Neural progenitor cell (in vitro differentiated cells): ENCODE measurements at regions not wholly inside any gene's neighbourhood (a gene's known extent, or its start where the extent isn't known, plus 50 kb on each side); places are given as distances from the start of the nearest gene placed in this dataset.

Experiments
- DNase-seq: peaks from one replicate; pipeline ENCODE4 v3.0.0-alpha.2; 2016; ENCODE audit warnings: low spot score
- H2AFZ ChIP-seq: fragments of 200-600 bp; sonication (generic); replicated peaks from 2 replicates; pipeline ENCODE4 v1.6.1; 2016; ENCODE audit warnings: antibody characterized with exemption
- H3F3A ChIP-seq: fragments of 200-600 bp; sonication (generic); 2 replicates; pipeline ENCODE4 v1.6.1; 2016; ENCODE audit warnings: antibody characterized with exemption, low read depth
- H3K27ac ChIP-seq: fragments of 200-600 bp; sonication (generic); 2 replicates; pipeline ENCODE4 v1.5.1; 2016; ENCODE audit warnings: mild to moderate bottlenecking
- H3K27me3 ChIP-seq: fragments of 200-600 bp; sonication (generic); 2 replicates; pipeline ENCODE4 v1.6.1; 2016; ENCODE audit warnings: mild to moderate bottlenecking, moderate library complexity
- H3K36me3 ChIP-seq: fragments of 200-600 bp; sonication (generic); 2 replicates; pipeline ENCODE4 v1.5.1; 2016
- H3K4me1 ChIP-seq: fragments of 200-600 bp; sonication (generic); 2 replicates; pipeline ENCODE4 v1.6.1; 2016; ENCODE audit warnings: mixed run types
- H3K4me2 ChIP-seq: fragments of 200-600 bp; sonication (generic); 2 replicates; pipeline ENCODE4 v1.6.1; 2016
- H3K4me3 ChIP-seq: fragments of 200-600 bp; sonication (generic); 2 replicates; pipeline ENCODE4 v1.5.1; 2016
- H3K79me2 ChIP-seq: fragments of 200-600 bp; sonication (generic); 2 replicates; pipeline ENCODE4 v1.6.1; 2016; ENCODE audit warnings: low read depth
- H3K9ac ChIP-seq: fragments of 200-600 bp; sonication (generic); 2 replicates; pipeline ENCODE4 v1.6.1; 2016
- H3K9me3 ChIP-seq: fragments of 200-600 bp; sonication (generic); 2 replicates; pipeline ENCODE4 v1.5.1; 2016; ENCODE audit warnings: low read depth
- H4K20me1 ChIP-seq: fragments of 200-600 bp; sonication (generic); 2 replicates; pipeline ENCODE4 v1.6.1; 2016; ENCODE audit warnings: low read depth
- H3K27ac Mint-ChIP-seq: 3 replicates; pipeline ENCODE4 v1.8.0; 2021; ENCODE audit warnings: mixed read lengths
- H3K27me3 Mint-ChIP-seq: 2 replicates; pipeline ENCODE4 v1.8.0; 2022; ENCODE audit warnings: low read depth, mild to moderate bottlenecking, inconsistent platforms, moderate library complexity, mixed read lengths; ENCODE audit not compliant: insufficient read depth
- H3K36me3 Mint-ChIP-seq: 3 replicates; pipeline ENCODE4 v1.8.0; 2021; ENCODE audit warnings: mixed read lengths
- H3K4me1 Mint-ChIP-seq: 3 replicates; pipeline ENCODE4 v1.8.0; 2021; ENCODE audit warnings: mixed read lengths
- H3K4me3 Mint-ChIP-seq: 3 replicates; pipeline ENCODE4 v1.8.0; 2021; ENCODE audit warnings: mild to moderate bottlenecking, moderate library complexity, mixed read lengths
- H3K9me3 Mint-ChIP-seq: 3 replicates; pipeline ENCODE4 v1.8.0; 2020; ENCODE audit warnings: mixed read lengths
- EZH2 ChIP-seq: fragments of 200-600 bp; sonication (generic); IDR thresholded peaks from 2 replicates; pipeline ENCODE4 v1.6.1; 2017; ENCODE audit warnings: antibody characterized with exemption, mild to moderate bottlenecking, moderate library complexity
- EZH2phosphoT487 ChIP-seq: fragments of 200-600 bp; sonication (generic); IDR thresholded peaks from 2 replicates; pipeline ENCODE4 v1.6.1; 2017; ENCODE audit warnings: antibody characterized with exemption
- TF ChIP-seq, protein P1 (sequence below): fragments of 200-600 bp; sonication (generic); IDR thresholded peaks from 2 replicates; pipeline ENCODE4 v1.5.1; 2017; ENCODE audit warnings: antibody characterized with exemption, mild to moderate bottlenecking

- Histone ChIP-seq H3F3A (no peaks in the 10 kb centered on the region), H3K9ac (no peak overlapping the region), H3K79me2 (no peaks in the 10 kb centered on the region), H3K4me3 (no peak overlapping the region), H2AFZ (no peak overlapping the region), H3K27me3 (no peaks in the 10 kb centered on the region), H3K9me3 (no peaks in the 10 kb centered on the region), H4K20me1 (no peaks in the 10 kb centered on the region), H3K4me2 (no peak overlapping the region), H3K36me3 (no peaks in the 10 kb centered on the region), H3K27ac (no peak overlapping the region), H3K4me1 (no peaks in the 10 kb centered on the region)
- Mint-ChIP-seq H3K27me3 (no peaks in the 10 kb centered on the region), H3K27ac (no peak overlapping the region), H3K4me1 (no peaks in the 10 kb centered on the region), H3K36me3 (no peaks in the 10 kb centered on the region), H3K9me3 (no peaks in the 10 kb centered on the region), H3K4me3 (no peak overlapping the region)
- no peak for DNase-seq
- TF ChIP-seq, protein P1, sequence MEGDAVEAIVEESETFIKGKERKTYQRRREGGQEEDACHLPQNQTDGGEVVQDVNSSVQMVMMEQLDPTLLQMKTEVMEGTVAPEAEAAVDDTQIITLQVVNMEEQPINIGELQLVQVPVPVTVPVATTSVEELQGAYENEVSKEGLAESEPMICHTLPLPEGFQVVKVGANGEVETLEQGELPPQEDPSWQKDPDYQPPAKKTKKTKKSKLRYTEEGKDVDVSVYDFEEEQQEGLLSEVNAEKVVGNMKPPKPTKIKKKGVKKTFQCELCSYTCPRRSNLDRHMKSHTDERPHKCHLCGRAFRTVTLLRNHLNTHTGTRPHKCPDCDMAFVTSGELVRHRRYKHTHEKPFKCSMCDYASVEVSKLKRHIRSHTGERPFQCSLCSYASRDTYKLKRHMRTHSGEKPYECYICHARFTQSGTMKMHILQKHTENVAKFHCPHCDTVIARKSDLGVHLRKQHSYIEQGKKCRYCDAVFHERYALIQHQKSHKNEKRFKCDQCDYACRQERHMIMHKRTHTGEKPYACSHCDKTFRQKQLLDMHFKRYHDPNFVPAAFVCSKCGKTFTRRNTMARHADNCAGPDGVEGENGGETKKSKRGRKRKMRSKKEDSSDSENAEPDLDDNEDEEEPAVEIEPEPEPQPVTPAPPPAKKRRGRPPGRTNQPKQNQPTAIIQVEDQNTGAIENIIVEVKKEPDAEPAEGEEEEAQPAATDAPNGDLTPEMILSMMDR: no peak
- TF ChIP-seq EZH2phosphoT487 (no peak), EZH2 (no peak)
Measured at GRCh38 chr4:126364311-126364911, 1049.7 kb downstream of the FAT4 start.

DNA sequence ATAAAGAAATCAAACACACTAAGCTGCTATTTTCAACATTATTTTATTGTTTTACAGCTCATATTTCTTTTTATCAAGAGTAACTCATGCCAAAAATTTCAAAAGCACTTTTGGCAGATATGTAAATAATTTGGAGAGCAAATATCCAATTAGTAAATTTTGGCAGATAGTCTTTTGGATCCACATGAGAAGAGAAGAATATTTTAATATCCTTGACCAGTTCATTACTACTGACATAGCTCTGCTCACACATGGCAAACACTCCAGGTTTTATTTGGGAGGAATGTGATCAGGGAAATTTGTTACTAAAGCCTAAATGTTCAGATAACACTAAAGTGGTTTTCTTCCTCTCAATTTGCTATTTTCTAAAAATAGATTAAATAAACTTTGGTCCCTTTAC is 1054.3 kb downstream of the FAT4 start:
- Histone ChIP-seq H3K4me2 (no peak overlapping the region), H3K4me3 (no peak overlapping the region), H3F3A (no peaks in the 10 kb centered on the region), H3K27me3 (no peaks in the 10 kb centered on the region), H3K79me2 (no peaks in the 10 kb centered on the region), H4K20me1 (no peaks in the 10 kb centered on the region), H3K4me1 (no peaks in the 10 kb centered on the region), H3K36me3 (no peaks in the 10 kb centered on the region), H3K9ac (no peak overlapping the region), H2AFZ (no peak overlapping the region), H3K9me3 (no peaks in the 10 kb centered on the region), H3K27ac (no peak overlapping the region)
- Mint-ChIP-seq H3K4me3 (no peak overlapping the region), H3K27ac (no peak overlapping the region), H3K4me1 (no peaks in the 10 kb centered on the region), H3K36me3 (no peaks in the 10 kb centered on the region), H3K27me3 (no peaks in the 10 kb centered on the region), H3K9me3 (no peaks in the 10 kb centered on the region)
- no peak for TF ChIP-seq EZH2
- TF ChIP-seq EZH2phosphoT487: no peak
- TF ChIP-seq, protein P1: no peak
- DNase-seq: no peak

- no peak overlapping the region for H3K27ac ChIP-seq
- no peaks in the 10 kb centered on the region for H3K9me3 ChIP-seq
- Mint-ChIP-seq H3K9me3 (no peaks in the 10 kb centered on the region), H3K4me1 (no peaks in the 10 kb centered on the region), H3K27ac (no peak overlapping the region), H3K4me3 (no peak overlapping the region), H3K27me3 (no peaks in the 10 kb centered on the region), H3K36me3 (no peaks in the 10 kb centered on the region)
- no peak overlapping the region for H3K9ac ChIP-seq
- no peak overlapping the region for H3K4me3 ChIP-seq
- H3K27me3 ChIP-seq: no peaks in the 10 kb centered on the region
- DNase-seq: no peak
- H3K79me2 ChIP-seq: no peaks in the 10 kb centered on the region
- no peak overlapping the region for H3K4me2 ChIP-seq
- H3F3A ChIP-seq: no peaks in the 10 kb centered on the region
- H3K4me1 ChIP-seq: peaks cover 6% of the 10 kb centered on the region
- TF ChIP-seq, protein P1: no peak
- TF ChIP-seq EZH2: no peak
- no peak for TF ChIP-seq EZH2phosphoT487
- no peaks in the 10 kb centered on the region for H3K36me3 ChIP-seq
- no peaks in the 10 kb centered on the region for H4K20me1 ChIP-seq
- no peak overlapping the region for H2AFZ ChIP-seq
Measured at GRCh38 chr4:126372634-126373033, 1057.9 kb downstream of the FAT4 start.
